ENCODE measurements at regions not wholly inside any gene's neighbourhood (a gene's known extent, or its start where the extent isn't known, plus 50 kb on each side); places are given as distances from the start of the nearest gene placed in this dataset.

DNA sequence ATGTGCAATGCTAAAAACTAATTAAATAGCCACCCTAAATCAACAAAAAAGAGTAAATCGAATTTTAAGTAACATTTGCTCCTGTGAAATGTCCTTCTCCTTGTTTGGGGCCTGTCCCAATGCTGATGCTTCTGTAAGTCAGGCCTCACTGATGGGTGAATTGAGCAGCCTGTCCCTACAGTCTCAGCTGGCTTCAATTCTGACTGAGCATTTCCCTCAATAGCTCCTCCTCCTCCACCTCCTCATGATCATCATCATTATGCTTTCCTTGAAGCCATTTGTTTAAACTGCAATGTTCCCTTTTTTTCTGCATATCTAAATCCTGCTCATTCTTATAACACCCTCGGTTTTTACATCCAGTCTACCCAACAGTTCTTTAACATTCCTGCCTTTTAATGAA, 137.2 kb upstream of the CELF4 start:
- Histone ChIP-seq H3K9ac (ENCODE audit: low read depth, low read length, poor library complexity) (no peak overlapping the region), H3K79me1 (ENCODE audit: low read depth, low read length) (no peaks in the 10 kb centered on the region), H2BK120ac (ENCODE audit: low read depth, low read length) (no peak overlapping the region), H3K23ac (ENCODE audit: low read depth, low read length, poor library complexity) (no peak overlapping the region), H3K4ac (ENCODE audit: low read length) (no peak overlapping the region), H4K91ac (ENCODE audit: low read depth, low read length, poor library complexity) (no peak overlapping the region), H2AFZ (ENCODE audit: low read length) (no peak overlapping the region), H3K27me3 (ENCODE audit: control insufficient read depth in 3 of 3, insufficient read depth in 3 of 3, low read depth in 1 of 3, low read length in 3 of 3) (no peaks in the 10 kb centered on the region), H2BK15ac (ENCODE audit: low read length) (no peak overlapping the region), H4K8ac (ENCODE audit: low read depth, low read length) (no peak overlapping the region), H3K4me2 (ENCODE audit: insufficient read depth, low read length, poor library complexity, severe bottlenecking) (no peak overlapping the region), H2AK5ac (ENCODE audit: low read depth, low read length) (no peak overlapping the region), H3K14ac (ENCODE audit: low read length) (no peak overlapping the region), H2BK5ac (ENCODE audit: low read length) (no peak overlapping the region), H3K4me1 (ENCODE audit: control insufficient read depth in 2 of 2, insufficient read depth in 1 of 2, low read depth in 1 of 2, low read length in 2 of 2) (no peaks in the 10 kb centered on the region), H3K4me3 (ENCODE audit: low read length in 2 of 2) (no peak overlapping the region), H3K18ac (ENCODE audit: low read length) (no peak overlapping the region), H3K36me3 (replicated peaks in 1 of 2; ENCODE audit: control insufficient read depth in 2 of 2, insufficient read depth in 2 of 2, low read length in 2 of 2) (no peaks in the 10 kb centered on the region), H2BK12ac (ENCODE audit: low read length) (no peak overlapping the region), H3K27ac (replicated peaks; ENCODE audit: low read length) (no peak overlapping the region), H3K9me3 (replicated peaks in 1 of 2; ENCODE audit: control insufficient read depth in 2 of 2, insufficient read depth in 1 of 2, low read depth in 1 of 2, low read length in 2 of 2) (no peaks in the 10 kb centered on the region)
- WGBS, 2 donors (ENCODE audit: extremely low coverage in 2 of 2, insufficient read length in 2 of 2, insufficient replicate concordance in 1 of 2), result no CpG with 5 or more reads among the region's 2 CpGs
- no peak for DNase-seq (ENCODE audit: low spot score)

GRCh38 chr18:37701967-37702366, 136.4 kb upstream of the CELF4 start:
- Histone ChIP-seq H3K23ac (ENCODE audit: low read depth, low read length, poor library complexity) (no peak overlapping the region), H3K14ac (ENCODE audit: low read length) (no peak overlapping the region), H3K9me3 (replicated peaks in 1 of 2; ENCODE audit: control insufficient read depth in 2 of 2, insufficient read depth in 1 of 2, low read depth in 1 of 2, low read length in 2 of 2) (no peaks in the 10 kb centered on the region), H4K8ac (ENCODE audit: low read depth, low read length) (no peak overlapping the region), H3K4me2 (ENCODE audit: insufficient read depth, low read length, poor library complexity, severe bottlenecking) (no peak overlapping the region), H4K91ac (ENCODE audit: low read depth, low read length, poor library complexity) (no peak overlapping the region), H2BK12ac (ENCODE audit: low read length) (no peak overlapping the region), H3K4me3 (ENCODE audit: low read length in 2 of 2) (no peak overlapping the region), H2BK5ac (ENCODE audit: low read length) (no peak overlapping the region), H2AK5ac (ENCODE audit: low read depth, low read length) (no peak overlapping the region), H3K4ac (ENCODE audit: low read length) (no peak overlapping the region), H2BK120ac (ENCODE audit: low read depth, low read length) (no peak overlapping the region), H3K9ac (ENCODE audit: low read depth, low read length, poor library complexity) (no peak overlapping the region), H3K36me3 (replicated peaks in 1 of 2; ENCODE audit: control insufficient read depth in 2 of 2, insufficient read depth in 2 of 2, low read length in 2 of 2) (no peaks in the 10 kb centered on the region), H3K4me1 (ENCODE audit: control insufficient read depth in 2 of 2, insufficient read depth in 1 of 2, low read depth in 1 of 2, low read length in 2 of 2) (no peaks in the 10 kb centered on the region), H3K27me3 (ENCODE audit: control insufficient read depth in 3 of 3, insufficient read depth in 3 of 3, low read depth in 1 of 3, low read length in 3 of 3) (no peaks in the 10 kb centered on the region), H3K27ac (replicated peaks; ENCODE audit: low read length) (no peak overlapping the region), H3K79me1 (ENCODE audit: low read depth, low read length) (no peaks in the 10 kb centered on the region), H2AFZ (ENCODE audit: low read length) (no peak overlapping the region), H3K18ac (ENCODE audit: low read length) (no peak overlapping the region), H2BK15ac (ENCODE audit: low read length) (no peak overlapping the region)
- WGBS, 2 donors (ENCODE audit: extremely low coverage in 2 of 2, insufficient read length in 2 of 2, insufficient replicate concordance in 1 of 2), result no CpG with 5 or more reads among the region's 3 CpGs
- DNase-seq (ENCODE audit: low spot score), result no peak

DNA sequence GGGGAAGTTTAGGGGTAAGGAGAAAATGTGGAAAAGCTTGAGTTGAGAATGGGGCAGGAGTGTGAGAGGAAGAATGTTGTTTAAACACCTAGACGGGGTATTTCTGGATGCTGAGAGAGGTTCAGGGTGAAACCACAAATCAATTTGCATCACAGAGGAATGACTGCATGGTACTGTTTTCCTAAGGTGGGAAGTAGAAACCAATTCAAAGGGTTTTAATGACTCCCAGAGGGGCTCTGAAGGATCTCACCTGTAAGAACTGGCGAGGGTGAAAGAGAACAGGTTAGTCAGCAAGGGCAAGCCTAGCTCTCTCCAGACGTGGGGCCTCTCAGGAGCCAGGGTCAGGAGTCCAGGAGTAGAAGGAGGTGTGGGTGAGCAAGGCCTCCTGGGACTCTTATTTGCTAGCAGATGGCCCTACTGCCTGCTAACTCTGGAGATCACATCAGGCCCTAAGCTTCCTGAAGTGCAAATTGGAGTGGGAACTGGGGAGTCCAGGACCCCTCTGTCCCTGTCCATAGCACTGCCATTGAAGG, 133.0 kb upstream of the CELF4 start:
- Histone ChIP-seq H2BK120ac (ENCODE audit: low read depth, low read length) (no peak overlapping the region), H3K27me3 (ENCODE audit: control insufficient read depth in 3 of 3, insufficient read depth in 3 of 3, low read depth in 1 of 3, low read length in 3 of 3) (no peaks in the 10 kb centered on the region), H2BK15ac (ENCODE audit: low read length) (no peak overlapping the region), H3K14ac (ENCODE audit: low read length) (no peak overlapping the region), H3K36me3 (replicated peaks in 1 of 2; ENCODE audit: control insufficient read depth in 2 of 2, insufficient read depth in 2 of 2, low read length in 2 of 2) (no peaks in the 10 kb centered on the region), H3K4me2 (ENCODE audit: insufficient read depth, low read length, poor library complexity, severe bottlenecking) (no peak overlapping the region), H3K9ac (ENCODE audit: low read depth, low read length, poor library complexity) (no peak overlapping the region), H2AK5ac (ENCODE audit: low read depth, low read length) (no peak overlapping the region), H2BK12ac (ENCODE audit: low read length) (no peak overlapping the region), H3K79me1 (ENCODE audit: low read depth, low read length) (no peaks in the 10 kb centered on the region), H3K18ac (ENCODE audit: low read length) (no peak overlapping the region), H3K27ac (replicated peaks; ENCODE audit: low read length) (no peak overlapping the region), H3K9me3 (replicated peaks in 1 of 2; ENCODE audit: control insufficient read depth in 2 of 2, insufficient read depth in 1 of 2, low read depth in 1 of 2, low read length in 2 of 2) (no peaks in the 10 kb centered on the region), H4K91ac (ENCODE audit: low read depth, low read length, poor library complexity) (no peak overlapping the region), H3K4me1 (ENCODE audit: control insufficient read depth in 2 of 2, insufficient read depth in 1 of 2, low read depth in 1 of 2, low read length in 2 of 2) (no peaks in the 10 kb centered on the region), H3K4ac (ENCODE audit: low read length) (no peak overlapping the region), H2BK5ac (ENCODE audit: low read length) (no peak overlapping the region), H2AFZ (ENCODE audit: low read length) (no peak overlapping the region), H3K23ac (ENCODE audit: low read depth, low read length, poor library complexity) (no peak overlapping the region), H4K8ac (ENCODE audit: low read depth, low read length) (no peak overlapping the region), H3K4me3 (ENCODE audit: low read length in 2 of 2) (no peak overlapping the region)
- WGBS, 2 donors (ENCODE audit: extremely low coverage in 2 of 2, insufficient read length in 2 of 2, insufficient replicate concordance in 1 of 2), result no CpG with 5 or more reads among the region's 3 CpGs
- DNase-seq (ENCODE audit: low spot score), result no peak

GRCh38 chr18:37694516-37694915, 128.9 kb upstream of the CELF4 start:
- Histone ChIP-seq H3K9me3 (replicated peaks in 1 of 2; ENCODE audit: control insufficient read depth in 2 of 2, insufficient read depth in 1 of 2, low read depth in 1 of 2, low read length in 2 of 2) (no peaks in the 10 kb centered on the region), H2BK15ac (ENCODE audit: low read length) (no peak overlapping the region), H2BK120ac (ENCODE audit: low read depth, low read length) (no peak overlapping the region), H3K4me1 (ENCODE audit: control insufficient read depth in 2 of 2, insufficient read depth in 1 of 2, low read depth in 1 of 2, low read length in 2 of 2) (no peaks in the 10 kb centered on the region), H3K4me3 (ENCODE audit: low read length in 2 of 2) (no peak overlapping the region), H3K4ac (ENCODE audit: low read length) (no peak overlapping the region), H3K27me3 (ENCODE audit: control insufficient read depth in 3 of 3, insufficient read depth in 3 of 3, low read depth in 1 of 3, low read length in 3 of 3) (no peaks in the 10 kb centered on the region), H2AFZ (ENCODE audit: low read length) (no peak overlapping the region), H3K14ac (ENCODE audit: low read length) (no peak overlapping the region), H3K79me1 (ENCODE audit: low read depth, low read length) (no peaks in the 10 kb centered on the region), H3K27ac (replicated peaks; ENCODE audit: low read length) (no peak overlapping the region), H3K36me3 (replicated peaks in 1 of 2; ENCODE audit: control insufficient read depth in 2 of 2, insufficient read depth in 2 of 2, low read length in 2 of 2) (no peaks in the 10 kb centered on the region), H3K4me2 (ENCODE audit: insufficient read depth, low read length, poor library complexity, severe bottlenecking) (no peak overlapping the region), H3K23ac (ENCODE audit: low read depth, low read length, poor library complexity) (no peak overlapping the region), H2BK5ac (ENCODE audit: low read length) (no peak overlapping the region), H2AK5ac (ENCODE audit: low read depth, low read length) (no peak overlapping the region), H4K8ac (ENCODE audit: low read depth, low read length) (no peak overlapping the region), H4K91ac (ENCODE audit: low read depth, low read length, poor library complexity) (no peak overlapping the region), H3K9ac (ENCODE audit: low read depth, low read length, poor library complexity) (no peak overlapping the region), H2BK12ac (ENCODE audit: low read length) (no peak overlapping the region), H3K18ac (ENCODE audit: low read length) (no peak overlapping the region)
- WGBS, 2 donors (ENCODE audit: extremely low coverage in 2 of 2, insufficient read length in 2 of 2, insufficient replicate concordance in 1 of 2), result no CpG with 5 or more reads among the region's 4 CpGs
- DNase-seq (ENCODE audit: low spot score), result no peak

Data from neuronal stem cell (in vitro differentiated cells).